SK-N-SH treated with all-trans-retinoic acid at 6 μM for 48 hours (cell line): ENCODE measurements at regions not wholly inside any gene's neighbourhood (a gene's known extent, or its start where the extent isn't known, plus 50 kb on each side); places are given as distances from the start of the nearest gene placed in this dataset.

ENCODE experiments used
- ATAC-seq: fragments of 200-7000 bp; cut with Tn5 transposase; 3 replicates; pipeline ENCODE4 v1.9.1; 2020; ENCODE audit warnings: mild to moderate bottlenecking, moderate library complexity
- ARNTL ChIP-seq: fragments of 450-650 bp; formaldehyde crosslinking; IDR thresholded peaks from 2 replicates; pipeline ENCODE4 v1.5.0; 2020; ENCODE audit warnings: low read depth, mild to moderate bottlenecking, moderate library complexity, borderline replicate concordance
- BACH2 ChIP-seq: fragments of 250-450 bp; sonication (Bioruptor Pico); IDR thresholded peaks from 2 replicates; pipeline ENCODE4 v1.9.0; 2021; ENCODE audit warnings: mild to moderate bottlenecking, borderline replicate concordance
- ESRRG ChIP-seq: fragments of 250-450 bp; sonication (Bioruptor Pico); IDR thresholded peaks from 2 replicates; pipeline ENCODE4 v1.6.1; 2021; ENCODE audit warnings: mild to moderate bottlenecking
- GLIS3 ChIP-seq: fragments of 250-450 bp; sonication (Bioruptor Pico); IDR thresholded peaks from 2 replicates; pipeline ENCODE4 v1.5.0; 2020; ENCODE audit warnings: mild to moderate bottlenecking, moderate library complexity
- ISL1 ChIP-seq: fragments of 250-450 bp; sonication (Bioruptor Pico); IDR thresholded peaks from 2 replicates; pipeline ENCODE4 v2.1.2; 2022; ENCODE audit warnings: mild to moderate bottlenecking, moderate library complexity
- OSR1 ChIP-seq: fragments of 250-450 bp; sonication (Bioruptor Pico); IDR thresholded peaks from 2 replicates; pipeline ENCODE4 v1.8.0; 2022; ENCODE audit warnings: moderate library complexity, mild to moderate bottlenecking, inconsistent platforms
- PPARA ChIP-seq: fragments of 250-450 bp; sonication (Bioruptor Pico); IDR thresholded peaks from 2 replicates; pipeline ENCODE4 v1.5.0; 2020; ENCODE audit warnings: mild to moderate bottlenecking, borderline replicate concordance
- RARB ChIP-seq: fragments of 250-450 bp; sonication (Bioruptor Pico); IDR thresholded peaks from 2 replicates; pipeline ENCODE4 v1.8.0; 2021; ENCODE audit warnings: mild to moderate bottlenecking, moderate library complexity
- SNAI2 ChIP-seq: fragments of 250-450 bp; sonication (Bioruptor Pico); IDR thresholded peaks from 2 replicates; pipeline ENCODE4 v1.5.0; 2020; ENCODE audit warnings: mild to moderate bottlenecking, moderate library complexity
- TCF4 ChIP-seq: fragments of 250-450 bp; sonication (Bioruptor Pico); IDR thresholded peaks from 2 replicates; pipeline ENCODE4 v1.8.0; 2021; ENCODE audit warnings: mild to moderate bottlenecking, moderate library complexity, borderline replicate concordance
- TOX ChIP-seq: fragments of 250-450 bp; sonication (Bioruptor Pico); IDR thresholded peaks from 2 replicates; pipeline ENCODE4 v1.8.0; 2021; ENCODE audit warnings: mild to moderate bottlenecking, moderate library complexity, borderline replicate concordance
- TSHZ2 ChIP-seq: fragments of 250-450 bp; sonication (Bioruptor Pico); IDR thresholded peaks from 2 replicates; pipeline ENCODE4 v1.5.0; 2020; ENCODE audit warnings: mild to moderate bottlenecking, moderate library complexity
- ZC3H10 ChIP-seq: fragments of 250-450 bp; sonication (Bioruptor Pico); IDR thresholded peaks from 2 replicates; pipeline ENCODE4 v1.5.1; 2021; ENCODE audit warnings: mild to moderate bottlenecking, moderate library complexity
- ZFP3 ChIP-seq: fragments of 250-450 bp; sonication (Bioruptor Pico); IDR thresholded peaks from 2 replicates; pipeline ENCODE4 v1.5.0; 2020; ENCODE audit warnings: mild to moderate bottlenecking, moderate library complexity
- ZFP30 ChIP-seq: fragments of 450-650 bp; formaldehyde crosslinking; IDR thresholded peaks from 2 replicates; pipeline ENCODE4 v1.5.0; 2022; ENCODE audit warnings: mild to moderate bottlenecking, moderate library complexity
- ZNF565 ChIP-seq: fragments of 450-650 bp; formaldehyde crosslinking; conservative IDR thresholded peaks from 2 replicates; pipeline ENCODE4 v1.5.0; 2020; ENCODE audit warnings: low read depth, mild to moderate bottlenecking, moderate library complexity
- ZNF70 ChIP-seq: fragments of 450-650 bp; formaldehyde crosslinking; IDR thresholded peaks from 2 replicates; pipeline ENCODE4 v1.5.0; 2020; ENCODE audit warnings: mild to moderate bottlenecking, moderate library complexity
- ZNF8 ChIP-seq: fragments of 450-650 bp; formaldehyde crosslinking; IDR thresholded peaks from 2 replicates; pipeline ENCODE4 v1.5.0; 2020; ENCODE audit warnings: mild to moderate bottlenecking, moderate library complexity
- TF ChIP-seq, protein P1 (sequence below): fragments of 250-450 bp; sonication (Bioruptor Pico); IDR thresholded peaks from 2 replicates; pipeline ENCODE4 v1.5.1; 2021; ENCODE audit warnings: mild to moderate bottlenecking, moderate library complexity
- TF ChIP-seq, protein P2 (sequence below): fragments of 250-450 bp; sonication (Bioruptor Pico); IDR thresholded peaks from 2 replicates; pipeline ENCODE4 v1.5.1; 2020; ENCODE audit warnings: low read depth, mild to moderate bottlenecking, moderate library complexity
- TF ChIP-seq, protein P3 (sequence below): fragments of 250-450 bp; sonication (Bioruptor Pico); IDR thresholded peaks from 2 replicates; pipeline ENCODE4 v1.8.0; 2021; ENCODE audit warnings: low read depth, mild to moderate bottlenecking, moderate library complexity, borderline replicate concordance
- TF ChIP-seq, protein P4 (sequence below): fragments of 250-450 bp; sonication (Bioruptor Pico); IDR thresholded peaks from 2 replicates; pipeline ENCODE4 v1.8.0; 2020; ENCODE audit warnings: mild to moderate bottlenecking, moderate library complexity, borderline replicate concordance

- ATAC-seq, result no peak
- no peak for TF ChIP-seq ARNTL (CRISPR knock-in tag)
- TF ChIP-seq, protein P1, sequence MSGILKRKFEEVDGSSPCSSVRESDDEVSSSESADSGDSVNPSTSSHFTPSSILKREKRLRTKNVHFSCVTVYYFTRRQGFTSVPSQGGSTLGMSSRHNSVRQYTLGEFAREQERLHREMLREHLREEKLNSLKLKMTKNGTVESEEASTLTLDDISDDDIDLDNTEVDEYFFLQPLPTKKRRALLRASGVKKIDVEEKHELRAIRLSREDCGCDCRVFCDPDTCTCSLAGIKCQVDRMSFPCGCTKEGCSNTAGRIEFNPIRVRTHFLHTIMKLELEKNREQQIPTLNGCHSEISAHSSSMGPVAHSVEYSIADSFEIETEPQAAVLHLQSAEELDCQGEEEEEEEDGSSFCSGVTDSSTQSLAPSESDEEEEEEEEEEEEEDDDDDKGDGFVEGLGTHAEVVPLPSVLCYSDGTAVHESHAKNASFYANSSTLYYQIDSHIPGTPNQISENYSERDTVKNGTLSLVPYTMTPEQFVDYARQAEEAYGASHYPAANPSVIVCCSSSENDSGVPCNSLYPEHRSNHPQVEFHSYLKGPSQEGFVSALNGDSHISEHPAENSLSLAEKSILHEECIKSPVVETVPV, result no peak
- no peak for TF ChIP-seq ZC3H10 (CRISPR knock-in tag)
- TF ChIP-seq, protein P2, sequence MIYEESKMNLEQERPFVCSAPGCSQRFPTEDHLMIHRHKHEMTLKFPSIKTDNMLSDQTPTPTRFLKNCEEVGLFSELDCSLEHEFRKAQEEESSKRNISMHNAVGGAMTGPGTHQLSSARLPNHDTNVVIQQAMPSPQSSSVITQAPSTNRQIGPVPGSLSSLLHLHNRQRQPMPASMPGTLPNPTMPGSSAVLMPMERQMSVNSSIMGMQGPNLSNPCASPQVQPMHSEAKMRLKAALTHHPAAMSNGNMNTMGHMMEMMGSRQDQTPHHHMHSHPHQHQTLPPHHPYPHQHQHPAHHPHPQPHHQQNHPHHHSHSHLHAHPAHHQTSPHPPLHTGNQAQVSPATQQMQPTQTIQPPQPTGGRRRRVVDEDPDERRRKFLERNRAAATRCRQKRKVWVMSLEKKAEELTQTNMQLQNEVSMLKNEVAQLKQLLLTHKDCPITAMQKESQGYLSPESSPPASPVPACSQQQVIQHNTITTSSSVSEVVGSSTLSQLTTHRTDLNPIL (CRISPR knock-in tag), result no peak
- TF ChIP-seq ZFP3 (CRISPR knock-in tag), result no peak
- TF ChIP-seq, protein P3, sequence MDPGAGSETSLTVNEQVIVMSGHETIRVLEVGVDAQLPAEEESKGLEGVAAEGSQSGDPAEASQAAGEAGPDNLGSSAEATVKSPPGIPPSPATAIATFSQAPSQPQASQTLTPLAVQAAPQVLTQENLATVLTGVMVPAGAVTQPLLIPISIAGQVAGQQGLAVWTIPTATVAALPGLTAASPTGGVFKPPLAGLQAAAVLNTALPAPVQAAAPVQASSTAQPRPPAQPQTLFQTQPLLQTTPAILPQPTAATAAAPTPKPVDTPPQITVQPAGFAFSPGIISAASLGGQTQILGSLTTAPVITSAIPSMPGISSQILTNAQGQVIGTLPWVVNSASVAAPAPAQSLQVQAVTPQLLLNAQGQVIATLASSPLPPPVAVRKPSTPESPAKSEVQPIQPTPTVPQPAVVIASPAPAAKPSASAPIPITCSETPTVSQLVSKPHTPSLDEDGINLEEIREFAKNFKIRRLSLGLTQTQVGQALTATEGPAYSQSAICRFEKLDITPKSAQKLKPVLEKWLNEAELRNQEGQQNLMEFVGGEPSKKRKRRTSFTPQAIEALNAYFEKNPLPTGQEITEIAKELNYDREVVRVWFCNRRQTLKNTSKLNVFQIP (CRISPR knock-in tag), result no peak
- TF ChIP-seq OSR1 (CRISPR knock-in tag), result no peak
- TF ChIP-seq, protein P4, sequence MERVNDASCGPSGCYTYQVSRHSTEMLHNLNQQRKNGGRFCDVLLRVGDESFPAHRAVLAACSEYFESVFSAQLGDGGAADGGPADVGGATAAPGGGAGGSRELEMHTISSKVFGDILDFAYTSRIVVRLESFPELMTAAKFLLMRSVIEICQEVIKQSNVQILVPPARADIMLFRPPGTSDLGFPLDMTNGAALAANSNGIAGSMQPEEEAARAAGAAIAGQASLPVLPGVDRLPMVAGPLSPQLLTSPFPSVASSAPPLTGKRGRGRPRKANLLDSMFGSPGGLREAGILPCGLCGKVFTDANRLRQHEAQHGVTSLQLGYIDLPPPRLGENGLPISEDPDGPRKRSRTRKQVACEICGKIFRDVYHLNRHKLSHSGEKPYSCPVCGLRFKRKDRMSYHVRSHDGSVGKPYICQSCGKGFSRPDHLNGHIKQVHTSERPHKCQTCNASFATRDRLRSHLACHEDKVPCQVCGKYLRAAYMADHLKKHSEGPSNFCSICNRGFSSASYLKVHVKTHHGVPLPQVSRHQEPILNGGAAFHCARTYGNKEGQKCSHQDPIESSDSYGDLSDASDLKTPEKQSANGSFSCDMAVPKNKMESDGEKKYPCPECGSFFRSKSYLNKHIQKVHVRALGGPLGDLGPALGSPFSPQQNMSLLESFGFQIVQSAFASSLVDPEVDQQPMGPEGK (CRISPR knock-in tag), result no peak
- no peak for TF ChIP-seq ZNF565 (CRISPR knock-in tag)
- no peak for TF ChIP-seq SNAI2 (CRISPR knock-in tag)
- no peak for TF ChIP-seq RARB (CRISPR knock-in tag)
- no peak for TF ChIP-seq ESRRG (CRISPR knock-in tag)
- TF ChIP-seq TSHZ2 (CRISPR knock-in tag), result no peak
- no peak for TF ChIP-seq ZNF70
- TF ChIP-seq BACH2, result no peak
- TF ChIP-seq ZNF8, result no peak
- no peak for TF ChIP-seq TOX
These were observed 304.8 kb downstream of the GLRX3 start for GRCh38 chr10:130440971-130441370.

DNA sequence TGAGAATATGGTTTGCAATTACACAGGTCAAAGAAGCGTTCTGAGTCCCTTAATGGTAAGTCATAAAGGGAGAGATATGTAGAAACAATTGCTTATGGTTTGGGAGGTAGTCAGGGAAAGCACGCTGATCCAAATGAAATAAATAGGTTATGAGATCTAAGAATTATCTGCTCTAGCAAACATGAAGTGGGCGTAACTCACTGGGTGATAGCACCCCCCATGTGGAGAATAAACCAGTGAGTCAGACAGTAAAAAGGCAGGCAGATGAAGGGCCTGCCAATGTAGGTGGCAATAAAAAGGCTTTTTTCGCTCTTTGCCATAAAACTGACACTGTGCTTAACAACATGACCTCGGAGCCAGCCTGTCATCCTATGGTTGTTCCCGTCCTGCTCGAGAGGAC is 306.9 kb downstream of the GLRX3 start:
- no peak for ATAC-seq
- TF ChIP-seq ISL1 (no peak), GLIS3 (CRISPR knock-in tag) (no peak), BACH2 (no peak), RARB (CRISPR knock-in tag) (no peak), ZNF8 (no peak), ZNF565 (CRISPR knock-in tag) (no peak), ZFP3 (CRISPR knock-in tag) (no peak), ARNTL (CRISPR knock-in tag) (no peak), TOX (no peak), ZFP30 (CRISPR knock-in tag) (no peak), ESRRG (CRISPR knock-in tag) (no peak), TCF4 (CRISPR knock-in tag) (no peak), OSR1 (CRISPR knock-in tag) (no peak), SNAI2 (CRISPR knock-in tag) (no peak), PPARA (CRISPR knock-in tag) (no peak), ZC3H10 (CRISPR knock-in tag) (no peak)
- TF ChIP-seq, protein P3 (CRISPR knock-in tag), result no peak
- TF ChIP-seq, protein P4 (CRISPR knock-in tag), result no peak
